GM12875 (cell line): ENCODE measurements at regions not wholly inside any gene's neighbourhood (a gene's known extent, or its start where the extent isn't known, plus 50 kb on each side); places are given as distances from the start of the nearest gene placed in this dataset.

Experiments used
- H3K4me3 ChIP-seq: one replicate; pipeline ENCODE4 v1.5.1; 2011; ENCODE audit warnings: low read depth, low read length, control low read depth
- CTCF ChIP-seq: IDR thresholded peaks from 2 replicates; pipeline ENCODE4 v1.5.1; 2011; ENCODE audit warnings: low read depth, mild to moderate bottlenecking, control low read depth, inconsistent platforms, low read length, moderate library complexity, borderline replicate concordance; ENCODE audit not compliant: insufficient read depth

- no peak for TF ChIP-seq CTCF
- H3K4me3 ChIP-seq, result no peak overlapping the region
These were observed 250.1 kb upstream of the PRKD1 start for GRCh38 chr14:30177781-30178180.

- H3K4me3 ChIP-seq, result no peak overlapping the region
- no peak for TF ChIP-seq CTCF
These were observed 251.9 kb upstream of the PRKD1 start for GRCh38 chr14:30179381-30180130.

GRCh38 chr14:30180219-30180618 lies 252.6 kb upstream of the PRKD1 start:
- H3K4me3 ChIP-seq, result no peak overlapping the region
- TF ChIP-seq CTCF, result no peak

- no peak for TF ChIP-seq CTCF
- H3K4me3 ChIP-seq, result no peak overlapping the region
These were observed 258.2 kb upstream of the PRKD1 start for GRCh38 chr14:30185832-30186231.

- no peak for TF ChIP-seq CTCF
- H3K4me3 ChIP-seq, result no peak overlapping the region
These were observed 264.1 kb upstream of the PRKD1 start for GRCh38 chr14:30191639-30192279.

- H3K4me3 ChIP-seq, result no peak overlapping the region
- no peak for TF ChIP-seq CTCF
These were observed 265.5 kb upstream of the PRKD1 start for GRCh38 chr14:30193101-30193500.
